Sciatic nerve (tissue), 2 donors: ENCODE measurements at regions not wholly inside any gene's neighbourhood (a gene's known extent, or its start where the extent isn't known, plus 50 kb on each side); places are given as distances from the start of the nearest gene placed in this dataset.

ENCODE experiments used
- ATAC-seq: fragments of 200-7000 bp; cut with Tn5 transposase; one replicate; pipeline ENCODE4 v1.9.1; 2020; ENCODE audit warnings: mild to moderate bottlenecking, moderate library complexity
- DNase-seq: peaks from one replicate; pipeline ENCODE4 v3.0.0-alpha.2; 2020; ENCODE audit warnings: low spot score
- intact Hi-C: fragments of 100-400 bp; cut with DNase I; formaldehyde crosslinking; loops from one replicate; pipeline ENCODE4 v1.14.2; 2022
- donor health status: DM: no; HTN: no; CAD: no.
- donor health status: DM: no; HTN: no; CAD: no.

GRCh38 chr11:128335729-128336128 lies 251.6 kb downstream of the ETS1 start:
- DNase-seq (no peak), ATAC-seq (no peak)
- intact Hi-C loops, result no loop called here

DNA sequence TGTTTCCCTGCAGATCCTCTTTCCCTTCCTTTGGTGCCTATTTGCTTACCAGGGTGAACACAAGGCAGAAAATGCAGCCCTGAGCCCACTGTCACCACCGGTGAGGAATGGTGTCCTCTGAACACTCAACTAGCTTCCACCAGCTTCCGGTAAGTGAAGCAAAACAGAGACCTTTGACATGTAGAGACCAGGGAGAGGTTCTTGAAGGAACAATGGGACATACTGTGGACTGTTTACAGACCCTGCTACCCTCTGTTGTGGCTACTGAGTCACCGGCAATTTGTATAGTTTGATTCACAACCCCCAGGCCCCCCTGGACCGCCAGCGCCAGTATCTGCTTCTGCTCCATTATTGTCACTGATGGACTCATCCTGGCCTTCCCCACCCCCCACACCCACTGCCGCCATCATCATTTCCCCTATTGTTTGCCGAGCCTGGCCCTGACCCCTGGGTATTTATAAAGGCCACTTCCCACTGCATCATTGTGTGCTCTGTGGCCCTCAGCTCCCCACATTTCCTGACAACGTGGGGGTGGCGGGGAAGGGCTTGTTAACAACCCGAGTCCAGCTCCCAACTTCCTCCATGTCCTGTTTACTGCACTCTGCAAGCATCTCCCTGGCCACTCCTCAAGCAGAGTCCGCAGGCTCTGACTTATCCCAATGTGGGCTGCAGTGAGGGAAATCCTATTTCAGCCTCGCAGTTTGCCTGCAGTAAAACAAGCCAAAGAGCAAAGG lies 252.9 kb downstream of the ETS1 start:
- intact Hi-C loops, result no loop called here
- DNase-seq (peak; percentile 61), ATAC-seq (no peak)

- ATAC-seq (no peak), DNase-seq (no peak)
- intact Hi-C loops, result no loop called here
These were observed 256.0 kb downstream of the ETS1 start for GRCh38 chr11:128331317-128331716.

DNA sequence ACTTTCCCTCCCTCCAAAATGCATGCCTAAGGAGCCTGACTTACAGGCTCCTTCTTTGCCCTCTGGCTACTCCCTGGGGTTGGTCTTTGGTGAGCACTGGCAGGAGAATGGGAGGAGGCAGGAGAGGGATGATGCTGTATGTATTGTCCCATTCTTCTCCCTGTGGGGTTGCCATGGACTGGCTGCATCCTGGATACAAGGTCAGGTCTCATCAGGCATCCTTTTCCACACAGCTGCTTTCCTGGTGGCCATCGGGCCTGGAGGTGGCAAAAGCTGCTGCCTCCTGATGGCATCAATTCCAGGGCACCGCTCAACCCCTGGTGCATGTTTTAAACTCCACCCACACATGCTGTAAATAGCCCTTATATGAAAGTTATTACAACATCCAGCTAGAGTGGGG lies 257.2 kb downstream of the ETS1 start:
- ATAC-seq (no peak), DNase-seq (no peak)
- intact Hi-C loops, result no loop called here

DNA sequence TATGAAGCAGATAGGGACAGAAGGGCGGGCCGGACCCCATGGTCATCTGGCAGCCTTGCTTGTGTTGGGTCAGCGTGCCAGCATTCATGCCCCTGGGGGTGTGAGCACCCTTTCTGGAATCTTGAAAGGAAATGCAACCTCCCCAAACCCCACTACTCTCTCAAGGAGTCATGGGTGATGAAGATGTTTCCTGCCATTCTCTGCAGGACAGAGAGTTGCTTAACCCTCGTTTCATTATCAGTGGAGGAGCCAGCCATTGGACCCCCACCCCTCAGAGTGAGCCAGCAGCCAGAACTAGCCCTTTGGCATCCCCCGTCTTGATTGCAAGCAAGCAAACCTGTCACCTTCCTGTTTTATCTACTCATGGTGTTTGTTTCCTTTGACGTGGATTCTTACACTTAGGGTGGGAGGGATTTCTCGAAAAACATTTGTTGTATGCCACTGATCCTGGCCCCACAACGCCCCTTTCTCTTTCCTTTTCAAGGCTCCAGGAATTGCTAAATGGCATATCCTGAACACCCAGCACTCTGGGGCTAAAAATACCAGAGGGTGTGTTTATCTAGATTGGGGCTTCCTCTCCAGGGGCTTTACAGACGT lies 258.3 kb downstream of the ETS1 start:
- intact Hi-C loops, result no loop called here
- DNase-seq (no peak), ATAC-seq (peak; percentile 17)

GRCh38 chr11:128327274-128327673 lies 260.1 kb downstream of the ETS1 start:
- DNase-seq (no peak), ATAC-seq (no peak)
- intact Hi-C loops, result no loop called here

DNA sequence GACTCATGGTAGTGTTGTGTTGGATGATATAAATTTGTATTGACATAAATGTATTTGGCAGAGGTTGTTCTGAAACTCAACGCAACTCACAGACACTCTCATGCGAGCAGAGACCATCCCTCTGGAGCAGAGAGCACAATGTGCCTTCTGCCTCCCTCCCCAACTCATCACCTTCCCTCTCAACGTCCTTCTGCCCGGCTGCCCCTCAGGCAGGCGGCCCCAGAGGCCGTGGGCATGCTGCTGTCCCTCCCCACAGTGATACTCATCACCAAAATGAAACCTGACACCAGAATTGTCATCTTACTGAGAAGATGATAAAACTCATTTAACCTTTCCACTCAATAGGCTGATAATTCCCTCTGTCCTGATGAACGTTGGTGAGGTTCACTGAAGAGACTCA lies 260.6 kb downstream of the ETS1 start:
- DNase-seq (no peak), ATAC-seq (no peak)
- intact Hi-C loops, result no loop called here

DNA sequence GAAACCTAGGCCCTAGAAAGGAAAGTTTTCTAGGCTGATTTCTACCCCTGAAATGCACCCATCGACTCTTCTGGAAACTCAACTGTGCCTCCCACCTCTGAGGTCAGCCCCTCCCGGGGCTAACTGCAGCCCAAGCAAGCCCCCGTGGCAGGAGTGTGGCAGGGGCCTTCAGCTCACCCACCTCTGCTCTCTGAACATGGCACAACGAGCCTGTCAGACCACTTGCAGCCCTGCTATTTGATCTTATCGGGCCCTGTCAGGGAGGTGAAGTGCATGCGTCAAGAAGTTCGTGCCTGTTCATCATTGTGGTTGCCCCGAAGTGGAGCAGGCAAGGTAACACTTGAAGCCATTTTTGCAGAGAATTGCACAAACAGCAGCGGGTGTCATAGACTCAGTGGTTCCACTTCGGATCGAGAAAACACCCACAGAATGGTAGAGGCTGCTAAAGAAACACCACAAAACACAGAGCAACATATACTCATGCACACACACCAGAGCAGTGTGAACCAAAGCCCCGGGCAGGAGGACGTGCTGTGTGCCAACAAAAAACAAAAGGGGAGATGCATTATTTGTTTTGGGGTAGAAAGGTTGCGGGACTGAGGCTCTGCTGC lies 262.7 kb downstream of the ETS1 start:
- DNase-seq (no peak), ATAC-seq (peak; percentile 36)
- intact Hi-C loops, result no loop called here

DNA sequence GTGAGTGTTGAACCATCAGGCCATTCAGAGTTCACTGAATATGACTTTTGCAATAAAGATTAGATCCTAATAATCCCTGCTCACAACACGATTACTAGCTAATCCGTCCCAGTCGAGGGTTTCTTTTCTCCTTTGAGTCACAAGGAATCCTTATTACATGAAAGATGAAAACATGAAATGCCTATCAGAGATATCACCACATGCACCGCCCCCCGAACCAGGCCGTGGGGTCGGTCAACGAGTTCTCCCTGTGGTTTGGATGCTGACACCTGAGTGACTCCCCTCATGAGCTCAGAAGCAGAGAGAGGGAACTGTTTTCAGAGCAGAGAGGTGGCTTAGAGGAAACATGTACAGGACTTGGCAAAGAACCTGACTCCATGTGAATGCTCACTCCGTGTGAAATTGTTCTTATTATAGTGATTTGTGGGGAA lies 263.3 kb downstream of the ETS1 start:
- ATAC-seq (no peak), DNase-seq (no peak)
- intact Hi-C loops, result no loop called here

GRCh38 chr11:128323381-128323780 lies 264.0 kb downstream of the ETS1 start:
- ATAC-seq, result no peak

GRCh38 chr11:128318856-128319474 lies 268.4 kb downstream of the ETS1 start:
- intact Hi-C loops, result no loop called here
- no peak for ATAC-seq
- no peak for DNase-seq

More at GRCh38 chr11:128323381-128323780, 264.0 kb downstream of the ETS1 start:
- intact Hi-C loops, result no loop called here
- DNase-seq, result no peak

DNA sequence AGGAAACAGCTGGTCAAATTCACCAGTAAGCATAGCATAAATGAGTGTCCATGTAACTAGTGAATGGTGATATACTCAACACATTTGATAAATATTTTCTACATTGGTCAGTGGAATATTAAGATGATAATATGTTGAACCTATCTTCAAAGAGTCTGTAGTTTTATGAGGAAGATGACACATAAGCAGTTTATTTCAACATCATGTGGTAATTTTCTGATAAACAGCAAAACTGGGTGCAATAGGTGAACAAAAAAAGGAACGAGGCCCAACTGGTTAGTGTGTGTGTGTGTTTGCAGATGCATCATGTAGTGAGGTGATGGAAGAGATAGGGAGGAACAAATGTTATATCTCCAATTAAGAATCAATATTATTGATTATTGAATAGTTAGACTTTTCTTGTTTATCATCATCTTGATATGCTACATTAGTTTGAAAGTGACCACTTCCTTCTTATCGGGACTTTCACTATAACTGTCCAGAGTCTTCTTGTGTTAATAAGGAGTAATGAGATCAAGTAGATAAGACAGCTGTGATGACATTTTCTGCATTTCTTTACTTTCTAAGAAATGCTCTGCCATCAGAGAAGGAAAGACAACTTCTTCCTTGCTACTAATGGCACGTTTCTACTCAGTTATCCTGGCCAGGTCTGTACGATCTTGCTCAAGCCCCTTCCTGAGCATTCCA lies 270.7 kb downstream of the ETS1 start:
- intact Hi-C loops, result no loop called here
- no peak for ATAC-seq
- DNase-seq, result no peak

DNA sequence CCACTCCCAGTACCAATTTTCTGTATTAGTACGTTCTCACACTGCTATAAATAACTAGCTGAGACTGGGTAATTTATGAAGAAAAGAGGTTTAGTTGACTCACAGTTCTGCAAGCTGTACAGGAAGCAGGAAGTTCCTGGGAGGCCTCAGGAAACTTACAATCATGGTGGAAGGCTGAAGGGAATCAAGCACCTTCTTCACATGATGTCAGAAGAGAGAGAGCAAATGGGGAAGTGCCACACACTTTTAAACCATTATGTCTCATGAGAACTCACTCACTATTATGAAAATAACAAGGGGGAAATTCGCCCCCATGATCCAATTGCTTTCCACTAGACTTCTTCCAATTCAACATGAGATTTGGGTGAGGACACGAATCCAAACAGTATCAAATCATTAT lies 271.4 kb downstream of the ETS1 start:
- intact Hi-C loops, result no loop called here
- ATAC-seq (no peak), DNase-seq (no peak)

DNA sequence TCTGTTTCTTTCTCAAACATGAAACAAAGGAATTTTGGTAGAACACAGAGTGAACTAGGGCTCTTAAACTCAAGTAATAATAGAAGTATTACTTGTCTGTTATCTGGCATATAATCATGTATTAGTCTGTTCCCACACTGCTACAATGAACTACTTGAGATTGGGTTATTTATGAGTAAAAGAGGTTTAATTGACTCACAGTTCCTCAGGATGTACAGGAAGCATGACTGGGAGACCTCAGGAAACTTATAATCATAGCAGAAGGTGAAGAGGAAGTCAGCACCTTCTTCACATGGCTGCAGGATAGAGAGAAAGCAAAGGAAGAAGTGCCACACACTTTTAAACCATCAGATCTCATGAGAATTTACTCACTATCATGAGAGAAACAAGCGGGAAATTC lies 273.4 kb downstream of the ETS1 start:
- DNase-seq, result no peak
- ATAC-seq, result no peak
- intact Hi-C loops, result no loop called here

- intact Hi-C loops, result no loop called here
- ATAC-seq (no peak), DNase-seq (no peak)
These were observed 275.3 kb downstream of the ETS1 start for GRCh38 chr11:128311742-128312719.

- ATAC-seq, result no peak
- intact Hi-C loops, result no loop called here
- DNase-seq, result no peak
These were observed 276.5 kb downstream of the ETS1 start for GRCh38 chr11:128310676-128311445.

GRCh38 chr11:128310005-128310404 lies 277.4 kb downstream of the ETS1 start:
- DNase-seq, result no peak
- intact Hi-C loops, result no loop called here

GRCh38 chr11:128308794-128309193 lies 278.6 kb downstream of the ETS1 start:
- DNase-seq, result no peak
- ATAC-seq, result no peak
- intact Hi-C loops, result no loop called here

More at GRCh38 chr11:128310005-128310404, 277.4 kb downstream of the ETS1 start:
- ATAC-seq, result no peak
